HG03103 (cell line): ENCODE measurements at regions not wholly inside any gene's neighbourhood (a gene's known extent, or its start where the extent isn't known, plus 50 kb on each side); places are given as distances from the start of the nearest gene placed in this dataset.

Experiments used
- ATAC-seq: cut with Tn5 transposase; IDR thresholded peaks from one replicate; pipeline ENCODE4 v1.9.1; 2021; ENCODE audit warnings: low read depth; ENCODE audit not compliant: unreplicated experiment

DNA sequence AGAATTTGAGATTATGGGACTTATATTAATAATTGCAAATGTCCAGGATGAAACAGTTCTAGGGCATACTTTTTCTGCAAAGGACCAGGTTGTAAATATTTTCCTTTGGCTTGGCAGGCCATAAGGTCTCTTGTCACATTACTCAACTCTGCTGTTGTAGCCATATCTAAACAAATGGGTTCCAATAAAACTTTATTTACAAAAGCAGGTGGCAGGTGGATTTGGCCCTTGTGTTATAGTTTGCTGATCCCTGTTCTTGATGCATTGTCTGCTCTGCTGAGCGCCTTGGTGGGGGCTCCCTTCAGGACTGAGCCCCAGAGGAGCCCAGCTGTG is 258.5 kb downstream of the FOXD2 start:
- ATAC-seq, result no peak

DNA sequence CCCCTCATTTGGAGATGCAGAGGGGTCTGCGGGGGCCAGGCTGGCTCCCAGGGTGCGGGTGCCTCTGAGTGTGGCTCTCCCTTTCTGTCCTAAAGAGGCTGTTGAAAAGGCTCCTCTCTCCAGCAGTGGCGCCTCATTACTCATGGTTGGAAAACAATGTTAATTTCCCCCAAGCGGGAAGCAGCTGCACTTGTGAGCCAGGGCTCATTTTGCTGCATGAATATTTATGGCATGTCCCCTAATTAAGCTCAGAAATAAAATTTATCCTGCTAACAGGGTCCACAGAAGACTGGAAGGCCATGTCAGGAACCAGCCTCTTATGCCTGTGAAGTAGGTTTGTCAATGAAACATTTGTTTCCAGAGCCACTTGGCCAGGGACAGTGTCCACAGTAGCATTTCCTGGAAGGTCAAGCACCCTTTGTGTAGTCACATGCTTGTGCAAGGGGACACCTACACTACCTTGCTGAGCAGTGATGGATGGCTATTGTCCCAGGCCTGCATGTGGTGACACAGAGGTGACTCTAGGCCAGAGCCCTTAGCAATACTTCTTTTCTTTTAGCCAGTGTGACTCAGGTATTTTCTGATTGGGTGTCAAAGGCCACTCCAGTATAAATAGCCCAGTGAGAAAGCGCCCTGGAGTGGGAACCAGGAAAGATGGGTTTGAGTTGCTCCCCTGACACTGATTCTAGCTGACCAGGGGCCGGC is 259.0 kb downstream of the FOXD2 start:
- no peak for ATAC-seq

DNA sequence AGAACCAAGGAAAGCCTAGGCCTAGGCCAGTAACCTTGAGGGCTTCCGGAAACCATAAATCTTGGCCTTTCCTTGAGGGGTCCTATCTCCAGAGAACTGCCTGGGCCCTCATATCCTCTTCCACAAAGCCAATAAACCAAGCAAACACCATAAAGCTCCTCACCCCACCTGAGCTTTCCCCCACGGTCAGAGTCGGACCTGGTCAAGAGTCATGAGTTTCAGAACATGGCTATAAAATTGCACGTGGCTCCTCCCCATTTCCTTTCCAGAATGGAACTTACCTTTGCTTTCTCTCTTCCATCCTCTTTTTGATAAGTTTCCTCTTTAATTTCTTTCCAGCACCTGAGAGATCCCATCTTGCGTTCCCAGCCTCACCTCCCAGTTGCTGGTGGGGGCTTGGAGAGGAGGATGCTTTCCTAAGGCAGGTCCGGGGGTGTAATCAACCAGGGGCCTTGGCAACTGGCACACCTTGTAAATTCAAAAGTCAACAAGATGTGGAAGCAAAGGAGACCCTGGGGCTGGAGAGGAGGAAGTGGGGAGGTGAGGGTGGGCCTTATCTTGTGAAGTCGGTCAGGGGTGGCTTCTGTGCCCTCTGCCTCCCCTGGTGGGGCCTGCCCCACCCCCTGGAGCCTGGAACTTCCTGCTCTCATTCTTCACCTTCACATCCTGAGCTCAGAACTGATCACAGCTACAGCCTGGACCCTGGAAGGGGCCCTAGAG is 259.9 kb downstream of the FOXD2 start:
- no peak for ATAC-seq

DNA sequence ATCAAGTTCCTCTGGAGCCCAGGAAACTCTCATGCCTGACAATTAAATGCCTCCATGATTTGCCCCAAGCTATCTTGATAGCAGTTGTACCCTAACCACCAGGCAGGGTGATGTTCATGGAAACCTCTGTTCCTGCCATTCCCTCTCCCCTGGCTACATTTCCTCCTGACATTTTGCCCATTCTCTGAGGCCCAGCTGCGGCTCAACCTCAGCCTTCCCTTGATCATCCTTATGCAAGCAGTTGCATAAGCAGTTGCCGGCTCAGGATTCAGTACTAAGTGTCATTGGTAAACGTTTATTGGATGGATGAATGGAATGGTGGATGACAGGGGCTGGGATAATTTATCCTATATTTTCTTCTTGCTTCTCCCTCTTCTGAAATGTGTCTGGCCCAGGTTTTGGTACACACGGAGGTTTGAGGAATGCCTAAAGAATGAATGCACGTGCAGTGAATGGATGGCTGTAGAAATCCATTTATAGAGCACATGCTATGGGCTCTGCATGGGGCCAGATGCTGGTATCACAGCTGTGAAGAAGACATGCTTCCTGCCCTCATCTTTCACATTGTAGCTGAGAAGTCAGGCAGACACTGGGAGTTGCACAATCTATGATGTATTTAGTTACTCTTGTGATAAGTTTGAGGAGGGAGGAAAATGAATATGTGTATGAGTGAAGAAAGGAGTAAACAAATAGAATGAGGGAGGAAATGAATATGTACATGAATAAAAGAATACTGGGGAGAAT is 261.8 kb downstream of the FOXD2 start:
- no peak for ATAC-seq

DNA sequence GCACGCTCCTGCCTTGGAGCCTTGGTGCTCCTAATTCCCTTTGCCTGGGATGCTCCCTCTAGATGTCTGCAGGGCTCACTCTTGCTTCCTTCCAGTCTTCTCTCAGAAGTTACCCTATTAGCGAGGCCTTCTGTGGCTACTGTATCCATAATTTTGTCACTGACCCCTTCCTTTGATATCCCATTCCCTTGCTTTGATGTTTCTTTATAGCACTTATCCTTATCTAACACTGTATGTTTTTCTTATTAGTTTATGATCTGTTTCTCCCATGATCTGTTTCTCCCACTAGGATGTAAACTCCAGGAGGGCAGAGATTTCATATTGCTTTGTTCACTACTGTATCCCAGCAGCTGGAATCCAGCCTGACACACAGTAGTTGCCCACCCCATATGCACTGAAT is 263.4 kb downstream of the FOXD2 start:
- no peak for ATAC-seq

DNA sequence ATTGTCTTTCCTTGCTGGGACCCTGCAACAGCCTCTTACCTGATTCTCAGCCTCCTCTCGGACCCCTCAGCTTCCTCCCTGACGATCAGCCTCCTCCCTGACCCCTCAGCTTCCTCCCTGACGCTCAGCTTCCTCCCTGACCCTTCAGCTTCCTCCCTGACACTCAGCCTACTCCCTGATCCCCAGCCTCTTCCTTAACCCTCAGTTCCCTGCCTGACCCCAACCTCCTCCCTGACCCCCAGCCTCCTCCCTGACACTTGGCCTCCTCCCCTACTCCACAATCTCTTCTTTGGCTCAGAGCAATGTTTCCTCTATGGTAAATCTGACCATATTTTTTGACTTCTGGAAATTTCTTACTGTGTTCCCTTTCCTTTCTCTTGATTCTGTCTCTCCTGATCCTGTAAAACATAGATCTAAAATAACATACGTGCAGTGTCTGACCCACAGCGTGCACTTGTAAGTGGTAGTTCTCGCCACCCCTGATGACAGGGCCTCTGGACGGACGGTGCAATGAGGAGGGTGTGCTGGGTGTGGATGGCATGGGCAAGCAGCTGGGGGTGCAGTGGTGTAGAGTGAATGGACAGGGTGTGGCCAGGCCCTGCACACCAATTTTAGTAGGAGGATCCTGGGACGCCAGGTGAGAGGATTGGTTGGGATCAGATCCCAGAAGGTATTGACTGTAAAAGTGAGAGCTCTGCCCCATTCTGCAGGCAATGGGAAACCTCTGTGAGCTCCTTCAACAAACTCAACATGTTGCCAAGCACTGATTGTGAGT is 264.1 kb downstream of the FOXD2 start:
- no peak for ATAC-seq

DNA sequence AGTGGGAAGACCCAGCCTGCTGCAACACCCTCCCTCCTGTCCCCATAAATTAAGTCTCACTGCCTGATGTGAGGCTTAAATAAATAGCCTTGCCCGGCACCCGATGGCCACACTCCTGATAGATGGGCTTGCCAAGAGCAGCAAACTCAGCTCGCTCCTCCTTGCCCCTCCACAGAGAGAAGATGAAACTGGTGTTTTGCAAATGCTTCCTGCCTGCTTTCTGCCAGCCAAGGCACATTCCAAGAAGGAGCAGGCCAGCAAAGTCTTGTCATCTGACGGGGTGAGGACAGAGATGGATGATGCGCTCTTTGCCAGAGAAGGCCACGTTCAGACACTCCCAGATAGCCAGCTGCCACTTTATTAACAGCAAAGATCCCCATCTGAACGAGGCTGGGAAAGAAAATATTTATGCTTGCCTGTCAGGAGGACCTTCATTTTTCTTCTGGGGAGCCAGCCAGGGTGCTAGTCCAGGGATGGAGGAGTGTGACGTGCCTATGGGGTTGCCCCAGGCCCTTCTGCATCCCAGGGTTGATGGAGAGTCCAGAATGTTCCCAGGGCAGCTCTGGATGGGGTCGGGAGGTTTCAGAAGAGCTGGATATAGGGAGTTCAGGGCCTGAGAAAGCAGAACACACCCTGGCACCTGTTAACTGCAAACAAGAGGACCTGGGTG is 265.4 kb downstream of the FOXD2 start:
- ATAC-seq, result no peak

DNA sequence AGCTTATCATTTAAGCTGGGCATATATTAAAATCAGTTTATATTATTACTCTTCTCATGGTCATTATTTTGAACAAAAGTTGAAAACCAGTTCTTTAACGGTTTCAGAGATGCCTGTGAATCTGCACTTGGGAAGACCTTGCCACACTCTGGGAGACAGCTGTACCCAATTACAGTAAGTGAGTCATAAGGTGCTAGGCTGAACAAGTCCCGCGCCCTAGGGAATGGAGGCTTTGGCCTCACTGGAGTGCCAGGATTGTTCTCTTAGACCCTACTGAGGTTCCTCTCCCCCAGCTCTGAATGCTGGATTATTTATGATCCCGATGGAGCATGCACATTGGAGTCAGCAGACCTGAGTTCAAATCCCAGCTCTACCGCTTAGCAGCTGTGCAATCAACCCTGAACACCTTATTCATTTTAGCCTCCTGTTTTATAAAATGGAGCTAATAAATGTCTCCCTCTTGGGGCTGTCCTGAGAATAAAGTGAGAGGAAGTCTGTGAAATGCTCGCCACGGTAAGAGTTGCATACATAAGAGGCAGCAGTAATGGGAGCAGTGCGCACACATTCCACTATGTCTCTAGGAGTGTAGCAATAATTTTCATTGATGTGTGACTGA is 266.2 kb downstream of the FOXD2 start:
- no peak for ATAC-seq

DNA sequence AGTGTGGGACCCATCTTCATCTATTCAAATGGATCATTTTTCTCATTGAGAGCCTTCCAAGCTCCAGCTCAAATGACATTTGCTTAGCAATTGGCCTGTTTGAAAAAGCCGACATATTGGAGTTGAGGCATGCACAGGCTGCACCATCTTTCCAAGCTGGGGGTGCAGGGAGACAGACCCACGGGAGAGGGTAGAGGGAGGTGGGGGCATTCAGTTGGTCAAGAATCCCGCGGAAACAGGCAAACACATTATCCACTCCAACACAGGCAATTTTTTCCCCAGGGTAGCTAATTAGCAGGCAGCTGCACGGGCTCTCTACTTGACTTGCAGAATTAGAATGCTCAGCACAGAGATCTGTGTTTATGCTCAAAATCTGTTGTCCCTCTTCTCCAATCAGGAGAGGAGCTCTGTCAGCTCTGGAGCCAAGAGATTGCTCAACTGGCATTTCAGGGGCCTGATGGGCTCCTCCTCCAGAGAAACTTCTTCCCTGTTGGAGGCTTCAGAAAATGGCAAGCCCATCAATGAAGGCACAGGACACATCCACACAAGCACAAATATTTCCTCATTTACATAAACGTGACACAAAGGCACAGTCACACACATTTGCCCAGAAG is 267.8 kb downstream of the FOXD2 start:
- no peak for ATAC-seq

DNA sequence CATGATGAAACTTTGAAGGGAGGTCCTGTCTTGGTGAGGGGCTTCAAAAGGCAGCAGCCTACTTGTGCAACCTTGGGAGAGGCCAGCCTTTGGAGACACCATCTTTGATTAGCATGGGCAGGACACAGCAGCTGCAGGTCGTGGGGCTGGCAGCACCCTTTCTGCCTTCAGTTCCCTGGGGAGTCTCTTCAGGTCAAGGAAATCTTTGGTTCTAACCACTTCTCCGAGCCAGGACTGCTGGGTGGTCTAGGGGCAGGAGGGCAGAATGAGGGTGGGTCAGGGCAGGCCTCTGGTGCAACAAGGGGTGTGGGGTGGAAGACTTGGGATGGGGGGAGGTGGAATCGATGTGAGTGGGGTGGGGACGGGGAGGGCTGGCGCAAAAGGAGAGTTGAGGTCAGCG is 269.7 kb downstream of the FOXD2 start:
- ATAC-seq, result no peak

DNA sequence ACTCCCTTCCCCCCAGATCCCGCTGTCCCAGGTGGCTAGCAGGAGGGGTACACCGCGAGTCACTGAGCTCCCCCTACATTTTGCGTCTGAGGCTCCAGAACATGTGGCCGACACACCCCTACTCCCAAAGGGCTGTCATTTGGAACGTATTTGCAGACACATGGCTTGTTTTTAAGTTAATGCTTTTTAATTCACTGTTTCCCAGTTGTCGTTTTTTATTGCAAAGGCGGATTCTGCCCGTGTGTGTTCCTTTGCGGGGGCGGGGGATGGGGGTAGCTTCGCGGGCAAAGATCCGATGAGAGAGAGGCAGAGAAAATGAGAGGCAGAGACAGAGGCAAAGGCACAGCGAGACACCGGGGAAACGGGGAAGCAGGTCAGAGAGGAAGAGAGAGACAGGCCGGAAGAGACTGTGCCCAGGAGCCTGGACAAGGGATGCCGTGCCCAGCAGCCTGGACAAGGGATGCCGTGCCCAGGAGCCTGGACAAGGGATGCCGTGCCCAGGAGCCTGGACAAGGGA is 270.2 kb downstream of the FOXD2 start:
- no peak for ATAC-seq

DNA sequence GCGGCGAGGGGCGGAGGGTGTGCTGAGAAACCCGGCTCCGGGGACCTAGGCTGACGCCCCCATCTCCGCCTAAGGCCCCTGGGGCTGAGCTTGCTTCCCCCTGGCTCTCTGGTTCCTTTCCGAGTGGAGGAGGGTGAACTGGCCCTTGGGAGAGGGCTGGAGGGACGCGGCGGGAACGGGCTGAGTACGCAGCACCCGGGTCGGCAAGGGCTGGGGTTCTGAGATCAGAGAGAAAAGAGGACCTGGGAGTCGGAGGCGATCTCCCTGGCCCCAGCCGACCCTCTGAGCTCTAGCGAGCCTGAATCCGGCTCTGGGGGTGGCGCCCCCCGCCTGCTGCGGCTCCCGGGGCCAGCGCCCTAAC is 270.8 kb downstream of the FOXD2 start:
- ATAC-seq, result no peak

DNA sequence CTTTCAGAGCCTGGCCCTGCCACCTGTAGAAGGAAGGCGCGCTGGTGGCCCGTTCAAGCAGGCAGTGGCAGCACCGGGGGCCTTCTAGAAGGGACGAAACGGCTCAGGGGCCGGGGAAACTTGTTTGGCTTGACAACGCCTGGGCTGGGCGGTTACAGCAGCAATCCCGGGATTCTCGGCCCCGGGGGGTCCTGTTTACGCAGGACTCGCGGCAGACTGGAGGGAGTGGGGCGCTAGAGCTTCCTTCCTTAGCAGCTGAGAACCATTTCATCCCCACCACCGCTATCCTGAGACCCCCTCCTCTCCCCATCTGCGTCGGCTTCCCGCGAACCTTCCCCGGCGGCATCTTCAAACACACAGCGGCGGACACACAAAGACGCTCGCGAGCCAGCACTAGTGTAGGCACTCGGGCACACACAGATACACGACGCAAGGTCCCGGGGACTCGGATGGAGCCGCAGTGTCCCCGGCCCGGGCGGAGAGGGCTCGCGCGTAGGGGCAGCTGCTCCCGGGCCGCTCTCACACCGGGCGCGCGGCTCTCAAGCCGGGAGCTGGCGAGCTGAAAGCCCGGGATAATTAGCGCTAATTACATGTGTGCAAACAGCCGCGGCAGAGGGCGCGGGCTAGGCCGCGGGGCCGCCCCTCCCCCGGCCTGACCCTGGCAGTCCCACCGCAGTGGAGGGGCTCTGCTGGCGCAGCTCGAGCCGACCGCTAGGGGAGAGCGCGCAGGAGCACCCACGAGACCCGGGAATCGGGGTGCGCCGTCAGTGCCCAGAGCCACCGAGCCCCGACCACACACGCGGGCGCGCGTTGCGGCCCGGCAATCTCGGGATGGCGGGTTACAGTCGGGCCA is 271.4 kb downstream of the FOXD2 start:
- no peak for ATAC-seq

DNA sequence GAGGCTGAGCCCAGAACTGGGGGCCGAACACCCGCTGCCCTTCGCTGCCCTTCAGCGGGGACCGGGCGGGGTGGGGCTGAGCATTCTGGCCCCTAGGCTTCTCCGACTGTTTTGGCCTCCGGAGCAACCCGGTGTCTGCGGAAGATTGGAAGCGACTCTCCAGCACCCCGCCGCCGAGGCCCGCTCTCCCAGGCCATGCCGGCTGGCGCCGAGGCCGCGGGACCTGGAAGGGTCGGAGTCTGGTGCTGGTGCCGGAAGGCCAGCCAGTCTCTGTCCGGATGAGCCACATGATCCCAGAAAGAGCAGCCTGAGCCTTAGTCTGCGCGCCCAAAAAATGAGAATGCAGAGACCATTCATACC is 272.0 kb downstream of the FOXD2 start:
- no peak for ATAC-seq

DNA sequence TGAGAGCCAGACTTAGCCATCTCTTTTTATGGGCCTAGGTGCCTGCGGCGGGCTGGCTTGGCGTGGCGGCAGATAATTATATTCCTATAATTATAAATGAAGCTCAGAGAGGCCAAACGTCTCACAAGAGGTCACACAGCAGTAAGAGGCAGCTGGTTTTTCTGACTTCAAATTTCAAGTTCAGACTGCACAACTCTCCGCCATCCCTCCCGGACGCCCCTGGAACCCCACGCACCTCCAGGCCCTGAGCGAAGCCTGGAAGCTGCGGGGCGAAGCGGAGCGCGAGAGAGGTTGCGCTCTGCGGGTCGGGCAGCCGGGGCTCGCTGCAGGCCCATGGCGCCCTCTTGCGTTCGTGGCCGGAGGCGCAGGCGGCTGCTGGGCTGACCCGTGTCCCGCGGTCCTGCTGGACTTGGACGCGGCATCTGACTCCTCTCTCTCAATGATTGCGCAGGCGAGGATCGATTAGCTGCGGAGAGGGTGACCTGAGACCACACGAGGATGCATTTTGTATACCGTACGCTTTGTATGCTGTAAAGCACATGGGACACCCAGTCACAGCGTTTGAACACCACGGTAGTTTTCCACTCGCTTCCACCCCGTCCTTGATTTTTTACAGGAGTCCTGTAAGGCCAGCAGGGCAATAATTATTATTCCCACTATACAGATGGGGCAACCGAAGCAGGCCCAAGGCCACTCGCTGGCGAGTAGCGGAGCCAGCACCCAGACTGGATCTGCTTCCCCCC is 272.7 kb downstream of the FOXD2 start:
- ATAC-seq, result peak; percentile 72
